Uterus (tissue), 2 donors: ENCODE measurements at regions not wholly inside any gene's neighbourhood (a gene's known extent, or its start where the extent isn't known, plus 50 kb on each side); places are given as distances from the start of the nearest gene placed in this dataset.

Experiments
- CTCF ChIP-seq, 4 experiments: fragments of 200-600 bp in 2 of 4; fragments of 450-650 bp in 2 of 4; sonication (generic) in 2 of 4; IDR thresholded peaks; one replicate each; pipeline ENCODE4 v1.5.1; 2016 to 2019; ENCODE audit warnings: antibody characterized with exemption in 4 of 4, mild to moderate bottlenecking in 2 of 4, moderate library complexity in 1 of 4
- POLR2A ChIP-seq, 2 donors: fragments of 450-650 bp; IDR thresholded peaks; one replicate each; pipeline ENCODE4 v1.6.1; 2016; ENCODE audit warnings: antibody characterized with exemption in 2 of 2, mild to moderate bottlenecking in 1 of 2, moderate library complexity in 1 of 2

- TF ChIP-seq CTCF (IDR thresholded peaks at IDR 0.05) (no peak), POLR2A (IDR thresholded peaks at IDR 0.05) (no peak)
These were observed 199.6 kb upstream of the GADL1 start for GRCh38 chr3:31094048-31094447.
